ENCODE measurements at regions not wholly inside any gene's neighbourhood (a gene's known extent, or its start where the extent isn't known, plus 50 kb on each side); places are given as distances from the start of the nearest gene placed in this dataset.
A peak's percentile ranks its signal among the peaks of the same experiment; 100 is the strongest.

GRCh38 chr18:27685807-27686412 is 491.0 kb downstream of the CDH2 start:
- DNase-seq, result no peak

- no peak for DNase-seq
These were observed 491.8 kb downstream of the CDH2 start for GRCh38 chr18:27685091-27685490.

GRCh38 chr18:27674411-27674810 is 489.3 kb upstream of the CHST9 start:
- DNase-seq, result no peak

GRCh38 chr18:27673861-27674260 is 488.8 kb upstream of the CHST9 start:
- no peak for DNase-seq

- DNase-seq, result no peak
These were observed 483.1 kb upstream of the CHST9 start for GRCh38 chr18:27668158-27668557.

- no peak for DNase-seq
These were observed 482.0 kb upstream of the CHST9 start for GRCh38 chr18:27667064-27667463.

- no peak for DNase-seq
These were observed 480.9 kb upstream of the CHST9 start for GRCh38 chr18:27666016-27666415.

- DNase-seq, result no peak
These were observed 480.2 kb upstream of the CHST9 start for GRCh38 chr18:27665264-27665799.

GRCh38 chr18:27662949-27663348 is 477.8 kb upstream of the CHST9 start:
- DNase-seq, result no peak

GRCh38 chr18:27662537-27662936 is 477.4 kb upstream of the CHST9 start:
- DNase-seq, result no peak

- no peak for DNase-seq
These were observed 476.4 kb upstream of the CHST9 start for GRCh38 chr18:27661320-27662018.

GRCh38 chr18:27656905-27657304 is 471.8 kb upstream of the CHST9 start:
- no peak for DNase-seq

GRCh38 chr18:27656167-27656778 is 471.2 kb upstream of the CHST9 start:
- DNase-seq, result no peak

GRCh38 chr18:27653247-27653646 is 468.1 kb upstream of the CHST9 start:
- DNase-seq, result no peak

GRCh38 chr18:27652480-27653121 is 467.5 kb upstream of the CHST9 start:
- DNase-seq, result no peak

- DNase-seq, result no peak
These were observed 464.5 kb upstream of the CHST9 start for GRCh38 chr18:27649621-27650020.

- DNase-seq, result no peak
These were observed 460.8 kb upstream of the CHST9 start for GRCh38 chr18:27645929-27646328.

GRCh38 chr18:27636576-27637085 is 451.5 kb upstream of the CHST9 start:
- no peak for DNase-seq

- DNase-seq, result no peak
These were observed 447.6 kb upstream of the CHST9 start for GRCh38 chr18:27632706-27633105.

- DNase-seq, result peak; percentile 51
These were observed 442.8 kb upstream of the CHST9 start for GRCh38 chr18:27627927-27628326.

GRCh38 chr18:27621236-27621890 is 436.3 kb upstream of the CHST9 start:
- no peak for DNase-seq

- DNase-seq, result no peak
These were observed 434.8 kb upstream of the CHST9 start for GRCh38 chr18:27619906-27620305.
